ENCODE measurements at regions not wholly inside any gene's neighbourhood (a gene's known extent, or its start where the extent isn't known, plus 50 kb on each side); places are given as distances from the start of the nearest gene placed in this dataset.

GRCh38 chr4:156539376-156539775 is 432.2 kb downstream of the PDGFC start:
- TF ChIP-seq, protein P1, sequence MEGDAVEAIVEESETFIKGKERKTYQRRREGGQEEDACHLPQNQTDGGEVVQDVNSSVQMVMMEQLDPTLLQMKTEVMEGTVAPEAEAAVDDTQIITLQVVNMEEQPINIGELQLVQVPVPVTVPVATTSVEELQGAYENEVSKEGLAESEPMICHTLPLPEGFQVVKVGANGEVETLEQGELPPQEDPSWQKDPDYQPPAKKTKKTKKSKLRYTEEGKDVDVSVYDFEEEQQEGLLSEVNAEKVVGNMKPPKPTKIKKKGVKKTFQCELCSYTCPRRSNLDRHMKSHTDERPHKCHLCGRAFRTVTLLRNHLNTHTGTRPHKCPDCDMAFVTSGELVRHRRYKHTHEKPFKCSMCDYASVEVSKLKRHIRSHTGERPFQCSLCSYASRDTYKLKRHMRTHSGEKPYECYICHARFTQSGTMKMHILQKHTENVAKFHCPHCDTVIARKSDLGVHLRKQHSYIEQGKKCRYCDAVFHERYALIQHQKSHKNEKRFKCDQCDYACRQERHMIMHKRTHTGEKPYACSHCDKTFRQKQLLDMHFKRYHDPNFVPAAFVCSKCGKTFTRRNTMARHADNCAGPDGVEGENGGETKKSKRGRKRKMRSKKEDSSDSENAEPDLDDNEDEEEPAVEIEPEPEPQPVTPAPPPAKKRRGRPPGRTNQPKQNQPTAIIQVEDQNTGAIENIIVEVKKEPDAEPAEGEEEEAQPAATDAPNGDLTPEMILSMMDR (conservative IDR thresholded peaks at IDR 0.05; ENCODE audit: low read length) = no peak
- TF ChIP-seq EZH2phosphoT487 (IDR thresholded peaks at IDR 0.05; ENCODE audit: borderline replicate concordance, low read depth, low read length) = no peak
- Histone ChIP-seq H3K27ac (ENCODE audit: low read depth, low read length, poor library complexity, severe bottlenecking) (no peak overlapping the region), H4K20me1 (ENCODE audit: insufficient read depth, low read length) (no peaks in the 10 kb centered on the region), H3K36me3 (ENCODE audit: insufficient read depth, low read length) (no peaks in the 10 kb centered on the region), H3K4me3 (ENCODE audit: low read depth, low read length, poor library complexity, severe bottlenecking) (no peak overlapping the region), H3K4me2 (ENCODE audit: low read length) (no peak overlapping the region), H3K9me3 (ENCODE audit: low read length) (no peaks in the 10 kb centered on the region), H3K9me2 (ENCODE audit: insufficient read depth, low read length) (no peaks in the 10 kb centered on the region), H3K4me1 (ENCODE audit: insufficient read depth, low read length, poor library complexity, severe bottlenecking) (no peaks in the 10 kb centered on the region), H3K79me2 (ENCODE audit: insufficient read depth, low read depth, low read length) (no peaks in the 10 kb centered on the region), H2AFZ (ENCODE audit: low read length) (no peak overlapping the region)
- BruUV-seq (replicated peaks) = no TSS peak
- intact Hi-C loops (cut with micrococcal nuclease; ENCODE audit: unreplicated experiment) = no loop called here
- POLR2A ChIA-PET = no interaction called here
- DNase-seq (ENCODE audit: low spot score) = no peak
- CTCF ChIA-PET (ENCODE audit: unreplicated experiment) = no interaction called here

- Histone ChIP-seq H3K4me2 (ENCODE audit: low read length) (no peak overlapping the region), H3K4me3 (ENCODE audit: low read depth, low read length, poor library complexity, severe bottlenecking) (no peak overlapping the region), H3K4me1 (ENCODE audit: insufficient read depth, low read length, poor library complexity, severe bottlenecking) (no peaks in the 10 kb centered on the region), H3K9me2 (ENCODE audit: insufficient read depth, low read length) (no peaks in the 10 kb centered on the region), H3K27ac (ENCODE audit: low read depth, low read length, poor library complexity, severe bottlenecking) (no peak overlapping the region), H2AFZ (ENCODE audit: low read length) (no peak overlapping the region), H3K36me3 (ENCODE audit: insufficient read depth, low read length) (no peaks in the 10 kb centered on the region), H4K20me1 (ENCODE audit: insufficient read depth, low read length) (no peaks in the 10 kb centered on the region), H3K9me3 (ENCODE audit: low read length) (no peaks in the 10 kb centered on the region), H3K79me2 (ENCODE audit: insufficient read depth, low read depth, low read length) (no peaks in the 10 kb centered on the region)
- no peak for TF ChIP-seq EZH2phosphoT487 (IDR thresholded peaks at IDR 0.05; ENCODE audit: borderline replicate concordance, low read depth, low read length)
- TF ChIP-seq, protein P1 (conservative IDR thresholded peaks at IDR 0.05; ENCODE audit: low read length) = no peak
- CTCF ChIA-PET (ENCODE audit: unreplicated experiment) = no interaction called here
- POLR2A ChIA-PET = interaction anchor here (0.6 kb wide), 1 partner anchor 10 kb away, joined by 3 read pairs; no protein-coding TSS in a partner anchor
- intact Hi-C loops (cut with micrococcal nuclease; ENCODE audit: unreplicated experiment) = no loop called here
- no peak for DNase-seq (ENCODE audit: low spot score)
- no TSS peak for BruUV-seq (replicated peaks)
These were observed 432.8 kb downstream of the PDGFC start for GRCh38 chr4:156538651-156539257.

DNA sequence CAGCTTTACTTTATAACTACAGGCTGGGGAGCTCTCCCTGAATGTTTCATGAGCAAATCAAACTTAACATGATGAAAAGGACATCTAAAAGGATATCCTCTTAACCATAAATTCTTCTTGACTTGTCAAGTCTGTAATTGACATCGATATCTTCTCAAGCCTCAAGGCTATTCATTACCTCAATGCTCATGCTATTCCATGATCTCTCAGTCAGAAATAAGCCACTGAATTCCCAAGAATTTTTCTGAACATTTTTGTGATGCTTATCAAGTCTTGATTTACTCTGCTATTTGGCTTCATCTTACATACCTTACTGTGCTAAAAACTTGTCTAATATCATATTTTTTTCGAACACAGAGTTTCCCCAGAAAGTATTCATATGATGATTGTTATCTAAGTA is 433.4 kb downstream of the PDGFC start:
- Histone ChIP-seq H3K9me2 (ENCODE audit: insufficient read depth, low read length) (no peaks in the 10 kb centered on the region), H4K20me1 (ENCODE audit: insufficient read depth, low read length) (no peaks in the 10 kb centered on the region), H3K4me3 (ENCODE audit: low read depth, low read length, poor library complexity, severe bottlenecking) (no peak overlapping the region), H2AFZ (ENCODE audit: low read length) (no peak overlapping the region), H3K9me3 (ENCODE audit: low read length) (no peaks in the 10 kb centered on the region), H3K4me2 (ENCODE audit: low read length) (no peak overlapping the region), H3K4me1 (ENCODE audit: insufficient read depth, low read length, poor library complexity, severe bottlenecking) (no peaks in the 10 kb centered on the region), H3K27ac (ENCODE audit: low read depth, low read length, poor library complexity, severe bottlenecking) (no peak overlapping the region), H3K79me2 (ENCODE audit: insufficient read depth, low read depth, low read length) (no peaks in the 10 kb centered on the region), H3K36me3 (ENCODE audit: insufficient read depth, low read length) (no peaks in the 10 kb centered on the region)
- intact Hi-C loops (cut with micrococcal nuclease; ENCODE audit: unreplicated experiment) = no loop called here
- no peak for DNase-seq (ENCODE audit: low spot score)
- BruUV-seq (replicated peaks) = no TSS peak
- POLR2A ChIA-PET = no interaction called here
- TF ChIP-seq, protein P1 (conservative IDR thresholded peaks at IDR 0.05; ENCODE audit: low read length) = no peak
- TF ChIP-seq EZH2phosphoT487 (IDR thresholded peaks at IDR 0.05; ENCODE audit: borderline replicate concordance, low read depth, low read length) = no peak
- CTCF ChIA-PET (ENCODE audit: unreplicated experiment) = no interaction called here

All from OCI-LY7 (cell line).